M059J (cell line): ENCODE measurements at regions not wholly inside any gene's neighbourhood (a gene's known extent, or its start where the extent isn't known, plus 50 kb on each side); places are given as distances from the start of the nearest gene placed in this dataset.
"Not testable (repeated sequence)": the region's sequence is repeated elsewhere in the genome, so short reads cannot be mapped to it uniquely, and the experiment has no call there.

ENCODE experiments used
- DNase-seq: peaks from one replicate; pipeline ENCODE4 v3.0.0-alpha.2; 2012; ENCODE audit warnings: low read depth

GRCh38 chr1:234902774-234903547 lies 225.7 kb downstream of the TOMM20 start:
- DNase-seq, result no peak

GRCh38 chr1:234901491-234902049 lies 227.1 kb downstream of the TOMM20 start:
- DNase-seq, result peak; percentile 43

GRCh38 chr1:234900595-234900994 lies 228.0 kb downstream of the TOMM20 start:
- DNase-seq, result no peak

- no peak for DNase-seq
These were observed 228.9 kb downstream of the TOMM20 start for GRCh38 chr1:234899730-234900072.

GRCh38 chr1:234899041-234899729 lies 229.5 kb downstream of the TOMM20 start:
- DNase-seq, result peak; percentile 91

GRCh38 chr1:234898455-234899033 lies 230.1 kb downstream of the TOMM20 start:
- no peak for DNase-seq

GRCh38 chr1:234897754-234898454 lies 230.7 kb downstream of the TOMM20 start:
- DNase-seq, result no peak

GRCh38 chr1:234897390-234897749 lies 231.3 kb downstream of the TOMM20 start:
- DNase-seq, result no peak

- no peak for DNase-seq
These were observed 231.9 kb downstream of the TOMM20 start for GRCh38 chr1:234896477-234897389.

GRCh38 chr1:234893725-234894630 lies 234.7 kb downstream of the TOMM20 start:
- DNase-seq, result peak; percentile 86

GRCh38 chr1:234893359-234893724 lies 235.3 kb downstream of the TOMM20 start:
- DNase-seq, result no peak

- DNase-seq, result no peak
These were observed 236.0 kb downstream of the TOMM20 start for GRCh38 chr1:234892642-234893041.

- DNase-seq, result peak; percentile 31
These were observed 237.2 kb downstream of the TOMM20 start for GRCh38 chr1:234891427-234891826.

GRCh38 chr1:234889643-234890042 lies 239.0 kb downstream of the TOMM20 start:
- peak; percentile 76 for DNase-seq

GRCh38 chr1:234888247-234888646 lies 240.4 kb downstream of the TOMM20 start:
- DNase-seq, result not testable (repeated sequence)

- DNase-seq, result no peak
These were observed 241.4 kb downstream of the TOMM20 start for GRCh38 chr1:234887016-234887900.

GRCh38 chr1:234886081-234886984 lies 242.3 kb downstream of the TOMM20 start:
- no peak for DNase-seq

- DNase-seq, result no peak
These were observed 243.0 kb downstream of the TOMM20 start for GRCh38 chr1:234885601-234886000.
